ENCODE measurements at regions not wholly inside any gene's neighbourhood (a gene's known extent, or its start where the extent isn't known, plus 50 kb on each side); places are given as distances from the start of the nearest gene placed in this dataset.

DNA sequence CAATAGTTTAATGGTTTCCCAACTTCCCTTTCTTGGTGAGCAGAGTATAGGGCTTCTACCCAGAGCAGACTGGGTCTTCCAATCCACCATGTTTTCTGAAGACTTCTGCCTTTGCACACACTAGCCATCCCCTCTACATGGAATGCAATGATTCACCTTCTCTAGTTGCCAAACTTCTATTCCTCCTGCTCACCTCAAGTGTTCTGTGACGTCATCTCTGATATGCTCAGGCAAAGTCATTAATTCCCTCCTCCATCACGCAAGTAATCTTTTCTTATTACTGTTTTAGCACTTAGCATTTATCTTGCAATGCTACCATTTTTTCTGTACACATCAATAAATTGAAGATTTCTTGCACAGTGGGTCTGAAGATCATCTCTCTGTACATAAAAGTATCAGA lies 174.2 kb downstream of the RBM26 start:
- Histone ChIP-seq H3K4me1 (ENCODE audit: insufficient read depth, low read length, severe bottlenecking) (no peaks in the 10 kb centered on the region), H3K9me3 (ENCODE audit: low read length) (no peaks in the 10 kb centered on the region), H3K36me3 (ENCODE audit: insufficient read depth, low read length) (no peaks in the 10 kb centered on the region), H3K4me2 (ENCODE audit: low read length) (no peak overlapping the region), H4K20me1 (ENCODE audit: insufficient read depth, low read length) (no peaks in the 10 kb centered on the region), H2AFZ (ENCODE audit: low read length) (no peak overlapping the region), H3K27ac (ENCODE audit: low read depth, low read length, poor library complexity, severe bottlenecking) (no peak overlapping the region), H3F3A (ENCODE audit: insufficient read depth, low read length) (no peaks in the 10 kb centered on the region), H3K79me2 (ENCODE audit: insufficient read depth, low read length) (no peaks in the 10 kb centered on the region), H3K27me3 (ENCODE audit: insufficient read depth, low read length) (no peaks in the 10 kb centered on the region), H3K9ac (ENCODE audit: low read length) (no peak overlapping the region), H3K9me2 (ENCODE audit: low read depth, low read length) (no peaks in the 10 kb centered on the region), H3K4me3 (ENCODE audit: low read depth, low read length, poor library complexity, severe bottlenecking) (no peak overlapping the region)
- TF ChIP-seq, protein P1, sequence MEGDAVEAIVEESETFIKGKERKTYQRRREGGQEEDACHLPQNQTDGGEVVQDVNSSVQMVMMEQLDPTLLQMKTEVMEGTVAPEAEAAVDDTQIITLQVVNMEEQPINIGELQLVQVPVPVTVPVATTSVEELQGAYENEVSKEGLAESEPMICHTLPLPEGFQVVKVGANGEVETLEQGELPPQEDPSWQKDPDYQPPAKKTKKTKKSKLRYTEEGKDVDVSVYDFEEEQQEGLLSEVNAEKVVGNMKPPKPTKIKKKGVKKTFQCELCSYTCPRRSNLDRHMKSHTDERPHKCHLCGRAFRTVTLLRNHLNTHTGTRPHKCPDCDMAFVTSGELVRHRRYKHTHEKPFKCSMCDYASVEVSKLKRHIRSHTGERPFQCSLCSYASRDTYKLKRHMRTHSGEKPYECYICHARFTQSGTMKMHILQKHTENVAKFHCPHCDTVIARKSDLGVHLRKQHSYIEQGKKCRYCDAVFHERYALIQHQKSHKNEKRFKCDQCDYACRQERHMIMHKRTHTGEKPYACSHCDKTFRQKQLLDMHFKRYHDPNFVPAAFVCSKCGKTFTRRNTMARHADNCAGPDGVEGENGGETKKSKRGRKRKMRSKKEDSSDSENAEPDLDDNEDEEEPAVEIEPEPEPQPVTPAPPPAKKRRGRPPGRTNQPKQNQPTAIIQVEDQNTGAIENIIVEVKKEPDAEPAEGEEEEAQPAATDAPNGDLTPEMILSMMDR (IDR thresholded peaks at IDR 0.05; ENCODE audit: low read length): no peak
- TF ChIP-seq EZH2 (IDR thresholded peaks at IDR 0.05; ENCODE audit: borderline replicate concordance, low read length): no peak

DNA sequence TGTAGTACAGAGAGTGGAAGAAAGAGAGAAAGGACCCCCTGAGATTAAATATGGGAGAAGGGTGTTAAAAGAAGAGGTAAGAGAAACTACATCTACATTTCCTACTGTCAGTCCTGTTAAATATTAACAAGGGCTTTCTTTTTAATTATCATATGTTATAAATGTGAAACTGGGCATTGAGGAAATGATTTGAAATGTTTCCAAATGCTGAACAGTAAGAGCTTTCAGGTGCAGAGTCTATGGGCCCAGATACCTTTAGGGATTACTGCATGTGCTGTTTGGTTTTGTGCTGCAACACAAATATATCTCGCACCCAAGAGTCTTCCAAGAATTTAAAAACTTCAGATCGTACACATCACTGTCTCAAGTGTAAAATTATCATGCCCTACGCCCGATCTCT lies 176.3 kb downstream of the RBM26 start:
- no peak overlapping the region for H3K4me2 ChIP-seq (ENCODE audit: low read length)
- no peaks in the 10 kb centered on the region for H3K9me3 ChIP-seq (ENCODE audit: low read length)
- H3K9me2 ChIP-seq (ENCODE audit: low read depth, low read length): no peaks in the 10 kb centered on the region
- H2AFZ ChIP-seq (ENCODE audit: low read length): no peak overlapping the region
- H3K4me1 ChIP-seq (ENCODE audit: insufficient read depth, low read length, severe bottlenecking): no peaks in the 10 kb centered on the region
- no peak overlapping the region for H3K27ac ChIP-seq (ENCODE audit: low read depth, low read length, poor library complexity, severe bottlenecking)
- no peak overlapping the region for H3K4me3 ChIP-seq (ENCODE audit: low read depth, low read length, poor library complexity, severe bottlenecking)
- H3K27me3 ChIP-seq (ENCODE audit: insufficient read depth, low read length): no peaks in the 10 kb centered on the region
- H3K79me2 ChIP-seq (ENCODE audit: insufficient read depth, low read length): no peaks in the 10 kb centered on the region
- no peak overlapping the region for H3K9ac ChIP-seq (ENCODE audit: low read length)
- no peak for TF ChIP-seq EZH2 (IDR thresholded peaks at IDR 0.05; ENCODE audit: borderline replicate concordance, low read length)
- TF ChIP-seq, protein P1 (IDR thresholded peaks at IDR 0.05; ENCODE audit: low read length): no peak
- no peaks in the 10 kb centered on the region for H3K36me3 ChIP-seq (ENCODE audit: insufficient read depth, low read length)
- H3F3A ChIP-seq (ENCODE audit: insufficient read depth, low read length): no peaks in the 10 kb centered on the region
- H4K20me1 ChIP-seq (ENCODE audit: insufficient read depth, low read length): no peaks in the 10 kb centered on the region

DNA sequence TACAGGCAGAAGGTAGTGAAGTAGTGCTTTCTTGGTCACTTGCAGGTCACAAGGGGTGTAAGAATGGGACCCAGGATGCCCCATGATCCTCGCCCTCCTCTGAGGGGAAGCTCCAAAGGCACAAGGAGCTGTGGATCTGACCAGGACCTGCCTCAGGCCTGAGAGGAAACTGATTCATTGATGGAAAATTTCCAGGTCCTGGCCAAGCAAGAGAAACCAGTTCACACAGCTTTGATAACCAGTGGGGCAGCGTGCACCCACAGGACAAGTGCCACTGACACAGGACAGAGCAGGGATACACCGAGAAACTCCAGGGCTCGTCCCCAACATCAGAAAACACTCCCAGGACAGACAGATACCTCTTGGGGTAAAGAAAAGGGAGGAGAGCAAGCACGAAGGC lies 177.1 kb downstream of the RBM26 start:
- H3K79me2 ChIP-seq (ENCODE audit: insufficient read depth, low read length): no peaks in the 10 kb centered on the region
- H4K20me1 ChIP-seq (ENCODE audit: insufficient read depth, low read length): no peaks in the 10 kb centered on the region
- H3K36me3 ChIP-seq (ENCODE audit: insufficient read depth, low read length): no peaks in the 10 kb centered on the region
- no peak overlapping the region for H3K4me3 ChIP-seq (ENCODE audit: low read depth, low read length, poor library complexity, severe bottlenecking)
- no peak overlapping the region for H2AFZ ChIP-seq (ENCODE audit: low read length)
- H3K9me2 ChIP-seq (ENCODE audit: low read depth, low read length): no peaks in the 10 kb centered on the region
- H3K4me1 ChIP-seq (ENCODE audit: insufficient read depth, low read length, severe bottlenecking): no peaks in the 10 kb centered on the region
- H3K27me3 ChIP-seq (ENCODE audit: insufficient read depth, low read length): no peaks in the 10 kb centered on the region
- TF ChIP-seq EZH2 (IDR thresholded peaks at IDR 0.05; ENCODE audit: borderline replicate concordance, low read length): no peak
- TF ChIP-seq, protein P1 (IDR thresholded peaks at IDR 0.05; ENCODE audit: low read length): no peak
- H3K4me2 ChIP-seq (ENCODE audit: low read length): no peak overlapping the region
- H3K9ac ChIP-seq (ENCODE audit: low read length): no peak overlapping the region
- no peaks in the 10 kb centered on the region for H3F3A ChIP-seq (ENCODE audit: insufficient read depth, low read length)
- no peak overlapping the region for H3K27ac ChIP-seq (ENCODE audit: low read depth, low read length, poor library complexity, severe bottlenecking)
- H3K9me3 ChIP-seq (ENCODE audit: low read length): no peaks in the 10 kb centered on the region
